ENCODE measurements at regions not wholly inside any gene's neighbourhood (a gene's known extent, or its start where the extent isn't known, plus 50 kb on each side); places are given as distances from the start of the nearest gene placed in this dataset.

DNA sequence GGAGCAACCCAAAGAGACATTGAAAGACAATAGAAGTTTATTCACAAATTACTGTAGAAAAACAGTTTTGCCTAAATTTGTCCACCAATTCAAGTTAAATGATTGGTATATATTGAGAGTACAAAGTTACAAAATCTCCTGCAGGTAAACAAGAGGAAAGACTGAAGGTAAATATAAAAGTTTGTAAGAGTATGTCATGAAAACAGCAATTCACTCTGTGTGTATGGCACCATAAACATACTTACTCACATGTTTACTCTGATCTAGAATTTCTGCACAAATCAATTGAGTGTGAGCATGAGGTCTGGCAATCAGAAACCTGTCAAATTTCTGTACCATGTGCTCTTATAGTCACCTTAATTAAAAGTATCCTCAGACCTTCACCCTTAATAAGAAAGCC is 800.9 kb upstream of the MBL2 start:
- no peak overlapping the region for H3K23ac ChIP-seq (ENCODE audit: low read depth, low read length, poor library complexity)
- no peak overlapping the region for H3K9ac ChIP-seq (ENCODE audit: low read depth, low read length, poor library complexity)
- H2BK120ac ChIP-seq (ENCODE audit: low read depth, low read length) = no peak overlapping the region
- no peaks in the 10 kb centered on the region for H3K79me1 ChIP-seq (ENCODE audit: low read depth, low read length)
- no peak overlapping the region for H3K27ac ChIP-seq (replicated peaks; ENCODE audit: low read length)
- H2AFZ ChIP-seq (ENCODE audit: low read length) = no peak overlapping the region
- H2BK5ac ChIP-seq (ENCODE audit: low read length) = no peak overlapping the region
- no peak overlapping the region for H3K4me3 ChIP-seq (ENCODE audit: low read length in 2 of 2)
- no peaks in the 10 kb centered on the region for H3K27me3 ChIP-seq (ENCODE audit: control insufficient read depth in 3 of 3, insufficient read depth in 3 of 3, low read depth in 1 of 3, low read length in 3 of 3)
- H2BK12ac ChIP-seq (ENCODE audit: low read length) = no peak overlapping the region
- no peak overlapping the region for H4K91ac ChIP-seq (ENCODE audit: low read depth, low read length, poor library complexity)
- no peak overlapping the region for H2BK15ac ChIP-seq (ENCODE audit: low read length)
- no peak overlapping the region for H3K18ac ChIP-seq (ENCODE audit: low read length)
- H3K9me3 ChIP-seq (replicated peaks in 1 of 2; ENCODE audit: control insufficient read depth in 2 of 2, insufficient read depth in 1 of 2, low read depth in 1 of 2, low read length in 2 of 2) = no peaks in the 10 kb centered on the region
- no peaks in the 10 kb centered on the region for H3K36me3 ChIP-seq (replicated peaks in 1 of 2; ENCODE audit: control insufficient read depth in 2 of 2, insufficient read depth in 2 of 2, low read length in 2 of 2)
- no peak overlapping the region for H2AK5ac ChIP-seq (ENCODE audit: low read depth, low read length)
- no peak overlapping the region for H4K8ac ChIP-seq (ENCODE audit: low read depth, low read length)
- H3K4ac ChIP-seq (ENCODE audit: low read length) = no peak overlapping the region
- no peak overlapping the region for H3K4me2 ChIP-seq (ENCODE audit: insufficient read depth, low read length, poor library complexity, severe bottlenecking)
- H3K4me1 ChIP-seq (ENCODE audit: control insufficient read depth in 2 of 2, insufficient read depth in 1 of 2, low read depth in 1 of 2, low read length in 2 of 2) = no peaks in the 10 kb centered on the region
- no peak overlapping the region for H3K14ac ChIP-seq (ENCODE audit: low read length)
- no peak for DNase-seq (ENCODE audit: low spot score)

DNA sequence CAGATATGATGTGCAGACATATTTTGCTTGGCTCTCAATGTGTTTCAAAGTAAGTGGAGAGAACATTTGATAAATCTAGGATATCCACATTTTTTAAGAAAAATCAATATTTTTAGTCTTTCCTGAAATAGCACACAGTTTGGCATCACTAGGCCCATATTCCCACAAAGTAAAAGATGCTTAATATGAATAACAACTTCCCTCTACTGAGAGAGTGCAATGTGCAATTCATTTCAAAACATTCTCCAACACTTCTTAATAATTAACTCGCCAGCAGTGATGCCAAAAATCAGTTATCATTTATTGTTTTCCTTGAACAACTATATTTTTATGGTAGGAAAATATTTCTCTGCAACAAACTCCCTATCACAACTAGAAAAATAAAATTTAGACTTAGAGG is 800.2 kb upstream of the MBL2 start:
- Histone ChIP-seq H3K4me1 (ENCODE audit: control insufficient read depth in 2 of 2, insufficient read depth in 1 of 2, low read depth in 1 of 2, low read length in 2 of 2) (no peaks in the 10 kb centered on the region), H2BK5ac (ENCODE audit: low read length) (no peak overlapping the region), H3K27ac (replicated peaks; ENCODE audit: low read length) (no peak overlapping the region), H2BK120ac (ENCODE audit: low read depth, low read length) (no peak overlapping the region), H2AFZ (ENCODE audit: low read length) (no peak overlapping the region), H2AK5ac (ENCODE audit: low read depth, low read length) (no peak overlapping the region), H3K79me1 (ENCODE audit: low read depth, low read length) (no peaks in the 10 kb centered on the region), H3K4me3 (ENCODE audit: low read length in 2 of 2) (no peak overlapping the region), H3K9me3 (replicated peaks in 1 of 2; ENCODE audit: control insufficient read depth in 2 of 2, insufficient read depth in 1 of 2, low read depth in 1 of 2, low read length in 2 of 2) (no peaks in the 10 kb centered on the region), H3K27me3 (ENCODE audit: control insufficient read depth in 3 of 3, insufficient read depth in 3 of 3, low read depth in 1 of 3, low read length in 3 of 3) (no peaks in the 10 kb centered on the region), H3K23ac (ENCODE audit: low read depth, low read length, poor library complexity) (no peak overlapping the region), H3K18ac (ENCODE audit: low read length) (no peak overlapping the region), H3K4me2 (ENCODE audit: insufficient read depth, low read length, poor library complexity, severe bottlenecking) (no peak overlapping the region), H4K8ac (ENCODE audit: low read depth, low read length) (no peak overlapping the region), H3K9ac (ENCODE audit: low read depth, low read length, poor library complexity) (no peak overlapping the region), H4K91ac (ENCODE audit: low read depth, low read length, poor library complexity) (no peak overlapping the region), H2BK12ac (ENCODE audit: low read length) (no peak overlapping the region), H3K36me3 (replicated peaks in 1 of 2; ENCODE audit: control insufficient read depth in 2 of 2, insufficient read depth in 2 of 2, low read length in 2 of 2) (no peaks in the 10 kb centered on the region), H3K14ac (ENCODE audit: low read length) (no peak overlapping the region), H3K4ac (ENCODE audit: low read length) (no peak overlapping the region), H2BK15ac (ENCODE audit: low read length) (no peak overlapping the region)
- no peak for DNase-seq (ENCODE audit: low spot score)
- WGBS, 2 donors (ENCODE audit: extremely low coverage in 2 of 2, insufficient read length in 2 of 2, insufficient replicate concordance in 1 of 2) = no CpG with 5 or more reads among the region's 1 CpG

DNA sequence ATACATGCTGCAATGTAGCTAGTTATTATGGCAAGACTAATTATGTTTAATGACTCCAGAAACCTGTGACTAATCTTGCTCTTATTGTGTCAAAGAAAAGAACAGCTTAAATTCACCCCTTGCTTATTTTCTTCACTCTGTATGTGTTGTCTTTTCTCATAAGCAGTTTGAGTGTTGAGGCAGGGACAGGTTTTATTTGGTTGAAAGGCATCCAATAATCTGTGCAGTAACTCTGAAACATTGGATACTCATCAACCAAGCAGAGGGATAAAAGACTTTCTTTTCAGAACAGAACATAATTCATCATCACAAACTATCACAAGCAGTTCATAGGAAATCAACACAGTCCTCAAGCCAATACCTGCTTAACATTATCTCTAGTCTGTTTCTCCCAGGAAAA is 797.6 kb upstream of the MBL2 start:
- Histone ChIP-seq H2AFZ (ENCODE audit: low read length) (no peak overlapping the region), H3K27ac (replicated peaks; ENCODE audit: low read length) (no peak overlapping the region), H3K4ac (ENCODE audit: low read length) (no peak overlapping the region), H2BK5ac (ENCODE audit: low read length) (no peak overlapping the region), H3K4me3 (ENCODE audit: low read length in 2 of 2) (no peak overlapping the region), H3K4me2 (ENCODE audit: insufficient read depth, low read length, poor library complexity, severe bottlenecking) (no peak overlapping the region), H2BK15ac (ENCODE audit: low read length) (no peak overlapping the region), H3K9me3 (replicated peaks in 1 of 2; ENCODE audit: control insufficient read depth in 2 of 2, insufficient read depth in 1 of 2, low read depth in 1 of 2, low read length in 2 of 2) (no peaks in the 10 kb centered on the region), H3K23ac (ENCODE audit: low read depth, low read length, poor library complexity) (no peak overlapping the region), H2BK120ac (ENCODE audit: low read depth, low read length) (no peak overlapping the region), H2BK12ac (ENCODE audit: low read length) (no peak overlapping the region), H2AK5ac (ENCODE audit: low read depth, low read length) (no peak overlapping the region), H4K91ac (ENCODE audit: low read depth, low read length, poor library complexity) (no peak overlapping the region), H3K18ac (ENCODE audit: low read length) (no peak overlapping the region), H3K9ac (ENCODE audit: low read depth, low read length, poor library complexity) (no peak overlapping the region), H3K14ac (ENCODE audit: low read length) (no peak overlapping the region), H3K4me1 (ENCODE audit: control insufficient read depth in 2 of 2, insufficient read depth in 1 of 2, low read depth in 1 of 2, low read length in 2 of 2) (no peaks in the 10 kb centered on the region), H3K36me3 (replicated peaks in 1 of 2; ENCODE audit: control insufficient read depth in 2 of 2, insufficient read depth in 2 of 2, low read length in 2 of 2) (no peaks in the 10 kb centered on the region), H3K27me3 (ENCODE audit: control insufficient read depth in 3 of 3, insufficient read depth in 3 of 3, low read depth in 1 of 3, low read length in 3 of 3) (no peaks in the 10 kb centered on the region), H3K79me1 (ENCODE audit: low read depth, low read length) (no peaks in the 10 kb centered on the region), H4K8ac (ENCODE audit: low read depth, low read length) (no peak overlapping the region)
- DNase-seq (ENCODE audit: low spot score) = no peak

DNA sequence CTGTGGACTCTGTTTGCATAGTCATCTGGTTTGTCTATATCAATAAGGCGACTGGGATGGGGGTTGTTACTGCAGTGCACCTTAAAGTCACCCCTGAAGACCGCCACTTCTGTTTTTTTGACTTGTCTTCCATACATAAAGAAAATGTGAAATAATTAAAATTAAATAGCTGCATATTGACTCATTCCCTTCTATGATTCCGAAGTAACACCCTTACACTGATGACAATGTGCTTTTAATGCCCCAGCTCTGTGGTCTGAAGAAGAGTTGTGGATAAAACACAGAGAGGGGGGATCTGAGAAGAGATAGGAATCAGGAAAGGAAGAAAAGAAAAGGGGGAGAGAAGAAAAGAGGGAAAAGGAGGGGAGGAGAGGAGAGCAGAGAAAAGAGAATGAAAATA is 796.9 kb upstream of the MBL2 start:
- Histone ChIP-seq H3K4me3 (ENCODE audit: low read length in 2 of 2) (no peak overlapping the region), H3K18ac (ENCODE audit: low read length) (no peak overlapping the region), H3K23ac (ENCODE audit: low read depth, low read length, poor library complexity) (no peak overlapping the region), H3K9ac (ENCODE audit: low read depth, low read length, poor library complexity) (no peak overlapping the region), H3K79me1 (ENCODE audit: low read depth, low read length) (no peaks in the 10 kb centered on the region), H3K27ac (replicated peaks; ENCODE audit: low read length) (no peak overlapping the region), H2BK120ac (ENCODE audit: low read depth, low read length) (no peak overlapping the region), H4K91ac (ENCODE audit: low read depth, low read length, poor library complexity) (no peak overlapping the region), H3K36me3 (replicated peaks in 1 of 2; ENCODE audit: control insufficient read depth in 2 of 2, insufficient read depth in 2 of 2, low read length in 2 of 2) (no peaks in the 10 kb centered on the region), H3K4ac (ENCODE audit: low read length) (no peak overlapping the region), H2BK5ac (ENCODE audit: low read length) (no peak overlapping the region), H2AK5ac (ENCODE audit: low read depth, low read length) (no peak overlapping the region), H3K14ac (ENCODE audit: low read length) (no peak overlapping the region), H3K4me2 (ENCODE audit: insufficient read depth, low read length, poor library complexity, severe bottlenecking) (no peak overlapping the region), H3K27me3 (ENCODE audit: control insufficient read depth in 3 of 3, insufficient read depth in 3 of 3, low read depth in 1 of 3, low read length in 3 of 3) (no peaks in the 10 kb centered on the region), H2BK12ac (ENCODE audit: low read length) (no peak overlapping the region), H4K8ac (ENCODE audit: low read depth, low read length) (no peak overlapping the region), H2AFZ (ENCODE audit: low read length) (peak overlapping the region; percentile 47), H2BK15ac (ENCODE audit: low read length) (no peak overlapping the region), H3K9me3 (replicated peaks in 1 of 2; ENCODE audit: control insufficient read depth in 2 of 2, insufficient read depth in 1 of 2, low read depth in 1 of 2, low read length in 2 of 2) (no peaks in the 10 kb centered on the region), H3K4me1 (ENCODE audit: control insufficient read depth in 2 of 2, insufficient read depth in 1 of 2, low read depth in 1 of 2, low read length in 2 of 2) (no peaks in the 10 kb centered on the region)
- no peak for DNase-seq (ENCODE audit: low spot score)
- WGBS, 2 donors (ENCODE audit: extremely low coverage in 2 of 2, insufficient read length in 2 of 2, insufficient replicate concordance in 1 of 2) = no CpG with 5 or more reads among the region's 3 CpGs
